WI38 (cell line): ENCODE measurements at regions not wholly inside any gene's neighbourhood (a gene's known extent, or its start where the extent isn't known, plus 50 kb on each side); places are given as distances from the start of the nearest gene placed in this dataset.

Source experiments
- H3K4me3 ChIP-seq: 2 replicates; pipeline ENCODE4 v1.5.1; 2011; ENCODE audit warnings: low read depth, mild to moderate bottlenecking, control low read depth, low read length
- TF ChIP-seq, protein P1 (sequence below): IDR thresholded peaks from 2 replicates; pipeline ENCODE4 v1.5.1; 2012; ENCODE audit warnings: low read depth, mild to moderate bottlenecking, control low read depth, low read length

DNA sequence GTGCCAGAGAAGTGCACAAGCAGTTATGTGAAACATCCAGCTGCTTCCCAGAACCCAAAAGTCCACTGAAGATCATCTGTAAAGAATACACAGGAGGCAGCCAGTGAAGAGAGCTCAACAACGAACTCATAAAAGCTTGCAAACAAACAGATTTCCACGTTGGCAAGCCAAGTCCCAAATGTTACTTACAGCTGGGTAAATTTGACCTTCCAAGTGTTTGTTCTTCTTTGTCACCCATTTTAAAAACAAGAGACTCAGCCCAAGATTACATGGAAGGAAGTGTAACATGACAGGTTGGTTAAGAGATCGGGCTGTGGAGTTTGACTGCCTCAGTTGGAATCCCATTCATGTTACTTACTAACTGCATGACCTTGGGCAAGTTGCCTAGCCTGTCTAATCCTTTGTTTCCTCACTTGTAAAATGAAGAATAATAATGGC lies 174.9 kb upstream of the PAPPA start:
- no peak overlapping the region for H3K4me3 ChIP-seq
- TF ChIP-seq, protein P1, sequence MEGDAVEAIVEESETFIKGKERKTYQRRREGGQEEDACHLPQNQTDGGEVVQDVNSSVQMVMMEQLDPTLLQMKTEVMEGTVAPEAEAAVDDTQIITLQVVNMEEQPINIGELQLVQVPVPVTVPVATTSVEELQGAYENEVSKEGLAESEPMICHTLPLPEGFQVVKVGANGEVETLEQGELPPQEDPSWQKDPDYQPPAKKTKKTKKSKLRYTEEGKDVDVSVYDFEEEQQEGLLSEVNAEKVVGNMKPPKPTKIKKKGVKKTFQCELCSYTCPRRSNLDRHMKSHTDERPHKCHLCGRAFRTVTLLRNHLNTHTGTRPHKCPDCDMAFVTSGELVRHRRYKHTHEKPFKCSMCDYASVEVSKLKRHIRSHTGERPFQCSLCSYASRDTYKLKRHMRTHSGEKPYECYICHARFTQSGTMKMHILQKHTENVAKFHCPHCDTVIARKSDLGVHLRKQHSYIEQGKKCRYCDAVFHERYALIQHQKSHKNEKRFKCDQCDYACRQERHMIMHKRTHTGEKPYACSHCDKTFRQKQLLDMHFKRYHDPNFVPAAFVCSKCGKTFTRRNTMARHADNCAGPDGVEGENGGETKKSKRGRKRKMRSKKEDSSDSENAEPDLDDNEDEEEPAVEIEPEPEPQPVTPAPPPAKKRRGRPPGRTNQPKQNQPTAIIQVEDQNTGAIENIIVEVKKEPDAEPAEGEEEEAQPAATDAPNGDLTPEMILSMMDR, result no peak

DNA sequence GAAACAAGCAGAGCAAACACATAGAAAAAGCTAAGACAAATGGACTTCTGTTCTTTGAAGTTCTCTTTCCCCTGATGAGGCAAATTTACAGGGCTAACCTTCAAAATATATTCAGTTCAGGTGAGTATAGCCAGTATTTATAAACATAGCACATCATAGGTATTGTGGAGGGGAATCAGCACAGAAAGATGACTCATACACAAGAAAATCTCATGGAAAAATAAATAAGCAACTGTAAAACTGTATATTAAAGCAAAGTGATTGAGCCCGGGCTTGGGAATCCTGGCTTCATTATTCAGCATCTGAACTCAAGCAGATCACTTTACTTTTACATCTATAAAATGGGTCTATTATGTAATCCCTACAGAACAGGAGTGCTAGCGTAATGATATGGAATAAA lies 173.5 kb upstream of the PAPPA start:
- TF ChIP-seq, protein P1, result no peak

DNA sequence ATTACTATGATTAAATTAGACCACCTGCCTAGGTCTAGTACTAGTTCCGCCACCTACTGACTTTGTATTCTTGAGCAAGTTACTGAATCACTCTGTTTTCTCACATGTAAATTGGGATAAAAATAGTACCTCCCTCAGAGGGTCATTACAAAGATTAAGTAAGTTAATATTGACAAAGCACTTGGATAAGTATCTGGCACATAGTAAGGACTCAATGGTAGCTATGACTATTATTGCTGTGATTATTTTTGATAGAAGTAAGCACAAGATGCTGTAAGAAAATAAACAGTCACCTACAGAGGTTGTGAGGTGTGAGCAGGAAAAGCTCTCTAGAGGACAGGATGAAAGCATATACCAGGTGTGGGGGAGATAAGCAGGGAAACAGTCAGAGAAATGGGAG lies 173.1 kb upstream of the PAPPA start:
- no peak overlapping the region for H3K4me3 ChIP-seq
- TF ChIP-seq, protein P1, result no peak

More for the DNA sequence above, 173.5 kb upstream of the PAPPA start:
- no peak overlapping the region for H3K4me3 ChIP-seq

DNA sequence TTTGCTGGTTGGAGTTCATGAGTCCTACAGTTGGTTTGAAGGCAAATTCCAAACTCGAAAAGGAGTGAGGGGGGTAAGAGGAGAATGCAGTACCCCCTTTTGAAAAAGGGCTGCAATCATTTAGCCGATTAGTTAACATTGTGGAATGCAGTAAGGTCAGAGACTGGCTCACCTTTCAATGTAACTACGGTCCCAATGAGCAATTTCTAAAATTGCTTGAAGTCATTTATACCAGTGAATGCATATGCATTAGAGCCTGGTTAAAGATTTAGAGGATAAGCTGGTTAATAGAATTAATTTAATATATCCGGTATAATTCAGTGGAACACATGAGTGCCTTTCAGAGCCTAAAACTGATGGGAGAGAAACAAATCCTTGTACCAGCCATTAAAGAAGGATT lies 172.6 kb upstream of the PAPPA start:
- H3K4me3 ChIP-seq, result no peak overlapping the region
- TF ChIP-seq, protein P1, result no peak

DNA sequence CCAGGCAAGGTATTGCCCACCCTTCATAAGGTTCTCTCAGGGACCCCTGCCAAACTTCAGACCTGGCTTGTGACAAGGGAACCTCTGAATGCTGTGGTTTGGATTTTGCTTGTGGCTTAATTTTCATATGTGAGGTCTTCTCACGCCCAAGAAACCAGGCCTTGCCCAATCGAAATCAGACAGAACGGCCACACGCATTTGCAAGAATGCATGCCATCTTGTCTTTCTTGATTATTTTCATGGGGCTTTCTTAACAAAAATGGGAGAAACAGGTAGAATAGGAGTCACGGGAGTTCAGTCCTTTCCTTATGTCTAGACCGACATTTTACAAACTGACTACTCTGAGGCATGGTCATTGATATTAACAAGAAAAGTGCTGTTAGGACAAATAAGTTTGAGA lies 170.2 kb upstream of the PAPPA start:
- H3K4me3 ChIP-seq, result no peak overlapping the region
- TF ChIP-seq, protein P1, result no peak

DNA sequence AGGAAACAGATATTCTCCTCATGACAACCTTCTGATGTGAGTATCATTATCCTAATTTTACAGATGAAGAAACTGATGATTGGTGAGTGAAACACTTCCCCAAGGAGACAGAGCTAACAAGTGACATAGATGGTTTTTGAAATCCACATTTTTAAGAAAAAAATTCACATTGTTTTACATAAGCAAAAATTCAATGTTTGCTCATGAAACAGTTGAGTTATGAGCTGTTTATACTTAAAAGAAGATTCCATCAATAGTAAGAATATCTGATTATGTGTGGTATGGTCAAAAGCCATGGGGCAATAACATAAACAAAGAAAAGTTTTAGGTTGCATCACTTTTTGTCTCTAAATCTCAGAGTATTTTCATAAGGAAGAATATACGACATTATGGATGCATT lies 167.9 kb upstream of the PAPPA start:
- no peak overlapping the region for H3K4me3 ChIP-seq
- TF ChIP-seq, protein P1, result no peak

DNA sequence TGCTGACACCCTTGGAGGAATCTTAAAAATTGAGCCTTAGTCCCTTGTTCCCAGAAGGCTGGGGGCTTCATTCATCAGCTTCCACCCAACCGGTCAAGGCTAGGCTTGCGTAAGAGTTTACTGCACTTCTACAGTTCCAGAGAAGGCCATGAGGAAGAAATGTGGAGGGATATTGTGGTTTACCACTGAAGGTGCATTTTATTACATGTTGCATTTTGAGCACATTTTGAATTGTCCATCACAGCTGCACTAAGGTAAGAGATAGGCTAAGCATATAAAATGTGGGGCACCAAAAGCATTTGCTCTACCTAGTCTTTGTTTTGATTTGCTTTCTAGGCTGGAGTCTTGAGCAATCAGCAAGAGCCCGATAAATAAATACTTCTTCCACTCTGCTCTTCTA lies 167.1 kb upstream of the PAPPA start:
- H3K4me3 ChIP-seq, result no peak overlapping the region
- TF ChIP-seq, protein P1, result no peak
